Raji (cell line): ENCODE measurements at regions not wholly inside any gene's neighbourhood (a gene's known extent, or its start where the extent isn't known, plus 50 kb on each side); places are given as distances from the start of the nearest gene placed in this dataset.

Experiments used
- POLR2A ChIP-seq: IDR thresholded peaks from 2 replicates; pipeline ENCODE4 v1.6.1; 2011; ENCODE audit warnings: low read depth, low read length, control low read depth; ENCODE audit not compliant: insufficient read depth

DNA sequence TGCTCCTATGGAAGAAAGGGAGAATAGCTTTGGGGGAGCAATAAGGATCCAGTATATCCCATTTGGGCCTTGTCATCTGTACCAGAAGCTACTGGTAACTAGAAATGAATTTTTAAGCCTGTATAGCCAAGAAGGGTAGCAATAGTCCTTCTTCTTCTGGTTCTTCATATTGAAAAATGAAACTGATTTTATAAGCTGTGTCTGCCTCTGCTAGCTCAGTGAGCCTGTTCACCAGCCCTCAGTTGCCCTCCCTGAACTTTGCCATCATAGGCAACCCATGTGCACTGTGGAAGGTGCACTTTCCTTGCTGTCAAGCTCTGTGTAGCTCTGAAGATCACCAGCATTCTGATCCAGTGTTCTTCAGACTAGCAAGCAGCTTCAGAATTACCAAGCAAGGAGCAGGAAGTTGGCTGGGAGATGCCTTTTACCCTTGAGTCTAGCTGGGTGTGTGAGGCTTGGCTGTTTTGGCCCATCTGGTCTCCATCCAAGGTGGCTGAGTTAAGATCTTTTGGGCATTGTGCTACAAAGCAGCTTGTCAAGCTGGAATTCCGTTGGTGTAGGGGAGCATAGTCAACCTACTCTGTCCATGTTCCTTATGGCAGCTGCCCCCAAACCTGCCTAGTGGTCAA is 55.8 kb upstream of the MGAT5 start:
- TF ChIP-seq POLR2A = no peak

DNA sequence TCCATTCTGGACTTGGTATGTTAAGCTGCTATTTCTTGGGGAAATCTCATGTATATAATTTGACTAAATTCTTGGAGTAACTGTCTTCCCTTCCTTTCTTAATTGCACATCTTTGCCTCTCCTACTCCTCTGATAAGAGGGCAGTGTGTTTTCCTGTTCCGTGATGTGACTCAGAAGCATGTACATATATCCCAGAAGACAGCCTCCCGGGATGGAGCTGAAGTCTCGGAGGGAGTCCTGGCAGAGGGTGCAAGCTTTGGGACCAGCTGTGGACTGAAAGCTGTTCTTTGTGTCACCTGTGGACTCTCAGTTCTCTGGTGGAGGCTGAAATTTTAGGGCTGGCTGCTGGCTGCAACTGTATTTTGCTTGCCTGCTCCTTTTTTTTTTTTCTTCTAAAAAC is 54.7 kb upstream of the MGAT5 start:
- TF ChIP-seq POLR2A = no peak

DNA sequence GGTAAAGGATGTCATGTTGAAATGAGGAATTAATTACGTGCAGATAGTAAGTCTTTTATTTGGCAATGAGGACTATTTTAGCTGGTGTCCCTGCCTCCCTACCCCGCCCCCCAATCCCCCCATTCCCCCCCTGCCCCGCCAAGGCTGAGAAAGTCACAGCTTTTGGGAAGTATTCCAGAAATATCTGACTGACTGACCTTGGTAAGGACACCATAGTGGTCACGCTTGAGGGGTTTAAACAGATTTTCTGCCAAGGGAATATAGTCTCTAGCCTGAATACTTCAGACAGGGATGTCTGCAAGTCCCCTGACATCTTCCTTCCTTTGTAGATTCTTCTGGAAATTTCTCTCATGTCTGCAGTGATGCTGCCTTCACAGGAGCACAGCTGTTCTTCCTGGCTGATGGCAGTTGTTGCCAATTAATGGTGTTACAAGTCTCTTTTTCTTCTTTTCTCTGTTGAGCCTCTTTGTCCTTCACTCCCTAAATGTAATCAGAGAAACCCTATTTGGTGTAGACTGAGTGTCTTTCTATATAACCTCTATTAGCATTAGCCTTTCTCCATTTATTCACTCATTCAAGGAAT is 53.7 kb upstream of the MGAT5 start:
- TF ChIP-seq POLR2A = no peak

DNA sequence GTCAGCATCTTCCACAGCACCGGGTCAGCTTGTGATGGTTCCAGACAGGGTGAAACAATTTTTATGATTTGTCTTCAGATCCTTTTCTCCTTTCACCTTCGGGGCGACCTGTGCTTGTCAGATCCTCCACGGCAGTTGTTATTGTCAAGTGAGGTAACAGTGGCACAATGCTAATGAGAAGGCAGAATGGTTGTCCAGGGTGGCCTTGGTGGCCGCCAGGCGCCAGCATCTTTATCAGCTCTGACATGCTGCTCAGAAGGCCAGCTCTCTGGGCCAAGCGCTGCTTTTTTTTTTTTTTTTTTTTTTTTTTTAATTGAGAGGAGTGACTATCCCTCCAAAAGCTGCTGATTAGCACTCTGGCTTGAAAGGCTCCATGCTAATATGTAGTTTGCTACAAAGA is 52.3 kb upstream of the MGAT5 start:
- no peak for TF ChIP-seq POLR2A

DNA sequence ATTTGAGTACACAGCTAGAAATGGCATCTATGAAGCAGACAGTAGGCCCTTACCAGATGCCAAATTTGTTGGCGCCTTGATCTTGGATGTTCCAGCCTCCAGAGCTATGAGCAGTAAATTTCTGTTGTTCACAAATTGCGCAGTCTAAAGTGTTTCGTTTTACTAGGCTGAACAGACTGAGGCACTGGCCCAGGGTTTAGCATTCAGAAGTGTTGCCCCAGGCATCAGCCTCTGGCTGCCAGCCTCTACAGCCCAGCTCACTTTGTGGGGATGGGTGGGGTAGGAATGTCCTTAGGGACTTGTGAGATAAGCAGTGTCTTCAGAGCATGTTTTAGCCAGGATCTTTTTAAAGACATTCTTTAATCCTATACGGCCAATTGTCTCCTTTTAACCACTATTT is 51.5 kb upstream of the MGAT5 start:
- no peak for TF ChIP-seq POLR2A

DNA sequence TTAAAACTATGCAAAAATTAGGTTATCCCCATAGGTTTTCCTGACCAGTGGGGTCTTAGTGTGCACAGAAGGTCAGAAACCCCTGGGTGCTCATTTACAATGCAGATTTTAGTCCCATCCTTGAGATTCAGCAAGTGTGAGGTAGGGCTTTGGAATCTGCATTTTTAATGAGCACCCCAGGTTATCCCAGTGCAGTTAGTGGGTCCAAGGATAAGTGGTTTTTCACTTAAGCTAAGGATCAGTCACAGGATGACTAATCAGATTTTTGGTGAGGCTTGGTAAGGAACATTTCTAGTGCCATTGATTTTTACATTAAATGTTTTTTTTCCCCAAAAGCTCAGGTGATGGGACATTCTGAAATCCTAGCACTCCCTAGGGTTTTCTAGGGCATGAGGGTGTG is 50.7 kb upstream of the MGAT5 start:
- no peak for TF ChIP-seq POLR2A
